ENCODE measurements at regions not wholly inside any gene's neighbourhood (a gene's known extent, or its start where the extent isn't known, plus 50 kb on each side); places are given as distances from the start of the nearest gene placed in this dataset.

- ChIA-PET POLR2A (no interaction called here), CTCF (no interaction called here)
- no peaks in the 10 kb centered on the region for H3K9me3 Mint-ChIP-seq
- DNase-seq (no peak), ATAC-seq (ENCODE audit: low read depth) (no peak)
- H3K27ac Mint-ChIP-seq: no peak overlapping the region
- intact Hi-C loops (cut with micrococcal nuclease): no loop called here
- no peak for TF ChIP-seq CTCF (IDR thresholded peaks at IDR 0.05)
- H3K4me1 Mint-ChIP-seq: no peaks in the 10 kb centered on the region
- H3K36me3 Mint-ChIP-seq (ENCODE audit: low read depth): no peaks in the 10 kb centered on the region
- H3K27me3 Mint-ChIP-seq: no peaks in the 10 kb centered on the region
- no peak overlapping the region for H3K4me3 Mint-ChIP-seq
These were observed 50.6 kb upstream of the TMEFF2 start for GRCh38 chr2:192245329-192245728.
